ENCODE measurements at regions not wholly inside any gene's neighbourhood (a gene's known extent, or its start where the extent isn't known, plus 50 kb on each side); places are given as distances from the start of the nearest gene placed in this dataset.

GRCh38 chr2:10499275-10499907 lies 51.3 kb upstream of the ODC1 start:
- TF ChIP-seq POLR2AphosphoS5 (IDR thresholded peaks at IDR 0.05; ENCODE audit: low read depth), result no peak
- TF ChIP-seq, protein P1, sequence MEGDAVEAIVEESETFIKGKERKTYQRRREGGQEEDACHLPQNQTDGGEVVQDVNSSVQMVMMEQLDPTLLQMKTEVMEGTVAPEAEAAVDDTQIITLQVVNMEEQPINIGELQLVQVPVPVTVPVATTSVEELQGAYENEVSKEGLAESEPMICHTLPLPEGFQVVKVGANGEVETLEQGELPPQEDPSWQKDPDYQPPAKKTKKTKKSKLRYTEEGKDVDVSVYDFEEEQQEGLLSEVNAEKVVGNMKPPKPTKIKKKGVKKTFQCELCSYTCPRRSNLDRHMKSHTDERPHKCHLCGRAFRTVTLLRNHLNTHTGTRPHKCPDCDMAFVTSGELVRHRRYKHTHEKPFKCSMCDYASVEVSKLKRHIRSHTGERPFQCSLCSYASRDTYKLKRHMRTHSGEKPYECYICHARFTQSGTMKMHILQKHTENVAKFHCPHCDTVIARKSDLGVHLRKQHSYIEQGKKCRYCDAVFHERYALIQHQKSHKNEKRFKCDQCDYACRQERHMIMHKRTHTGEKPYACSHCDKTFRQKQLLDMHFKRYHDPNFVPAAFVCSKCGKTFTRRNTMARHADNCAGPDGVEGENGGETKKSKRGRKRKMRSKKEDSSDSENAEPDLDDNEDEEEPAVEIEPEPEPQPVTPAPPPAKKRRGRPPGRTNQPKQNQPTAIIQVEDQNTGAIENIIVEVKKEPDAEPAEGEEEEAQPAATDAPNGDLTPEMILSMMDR (conservative IDR thresholded peaks at IDR 0.05; ENCODE audit: low read depth in 2 of 2), result no peak
- no peak for TF ChIP-seq CREB1 (CRISPR knock-in tag; IDR thresholded peaks at IDR 0.05; ENCODE audit: low read depth)
- no peak for TF ChIP-seq ZNF114 (CRISPR knock-in tag; IDR thresholded peaks at IDR 0.05)
- TF ChIP-seq, protein P2, sequence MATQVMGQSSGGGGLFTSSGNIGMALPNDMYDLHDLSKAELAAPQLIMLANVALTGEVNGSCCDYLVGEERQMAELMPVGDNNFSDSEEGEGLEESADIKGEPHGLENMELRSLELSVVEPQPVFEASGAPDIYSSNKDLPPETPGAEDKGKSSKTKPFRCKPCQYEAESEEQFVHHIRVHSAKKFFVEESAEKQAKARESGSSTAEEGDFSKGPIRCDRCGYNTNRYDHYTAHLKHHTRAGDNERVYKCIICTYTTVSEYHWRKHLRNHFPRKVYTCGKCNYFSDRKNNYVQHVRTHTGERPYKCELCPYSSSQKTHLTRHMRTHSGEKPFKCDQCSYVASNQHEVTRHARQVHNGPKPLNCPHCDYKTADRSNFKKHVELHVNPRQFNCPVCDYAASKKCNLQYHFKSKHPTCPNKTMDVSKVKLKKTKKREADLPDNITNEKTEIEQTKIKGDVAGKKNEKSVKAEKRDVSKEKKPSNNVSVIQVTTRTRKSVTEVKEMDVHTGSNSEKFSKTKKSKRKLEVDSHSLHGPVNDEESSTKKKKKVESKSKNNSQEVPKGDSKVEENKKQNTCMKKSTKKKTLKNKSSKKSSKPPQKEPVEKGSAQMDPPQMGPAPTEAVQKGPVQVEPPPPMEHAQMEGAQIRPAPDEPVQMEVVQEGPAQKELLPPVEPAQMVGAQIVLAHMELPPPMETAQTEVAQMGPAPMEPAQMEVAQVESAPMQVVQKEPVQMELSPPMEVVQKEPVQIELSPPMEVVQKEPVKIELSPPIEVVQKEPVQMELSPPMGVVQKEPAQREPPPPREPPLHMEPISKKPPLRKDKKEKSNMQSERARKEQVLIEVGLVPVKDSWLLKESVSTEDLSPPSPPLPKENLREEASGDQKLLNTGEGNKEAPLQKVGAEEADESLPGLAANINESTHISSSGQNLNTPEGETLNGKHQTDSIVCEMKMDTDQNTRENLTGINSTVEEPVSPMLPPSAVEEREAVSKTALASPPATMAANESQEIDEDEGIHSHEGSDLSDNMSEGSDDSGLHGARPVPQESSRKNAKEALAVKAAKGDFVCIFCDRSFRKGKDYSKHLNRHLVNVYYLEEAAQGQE (IDR thresholded peaks at IDR 0.05; ENCODE audit: unreplicated experiment), result no peak
- no peak for TF ChIP-seq ZNF462 (CRISPR knock-in tag; IDR thresholded peaks at IDR 0.05)
- TF ChIP-seq EZH2 (IDR thresholded peaks at IDR 0.05; ENCODE audit: low read depth, unreplicated experiment), result no peak
- no peak for TF ChIP-seq ZNF331 (CRISPR knock-in tag; IDR thresholded peaks at IDR 0.05; ENCODE audit: low read depth)
- no peak for TF ChIP-seq EZH2phosphoT487 (IDR thresholded peaks at IDR 0.05; ENCODE audit: unreplicated experiment)
- TF ChIP-seq JUNB (IDR thresholded peaks at IDR 0.05; ENCODE audit: unreplicated experiment), result no peak
- TF ChIP-seq ETS1 (IDR thresholded peaks at IDR 0.05), result no peak

Data from GM23338 (cell line).